HG02970 (cell line): ENCODE measurements at regions not wholly inside any gene's neighbourhood (a gene's known extent, or its start where the extent isn't known, plus 50 kb on each side); places are given as distances from the start of the nearest gene placed in this dataset.
"Not testable (repeated sequence)": the region's sequence is repeated elsewhere in the genome, so short reads cannot be mapped to it uniquely, and the experiment has no call there.

Experiments used
- ATAC-seq: cut with Tn5 transposase; IDR thresholded peaks from one replicate; pipeline ENCODE4 v1.9.1; 2021; ENCODE audit warnings: mild to moderate bottlenecking, moderate library complexity, moderate number of reproducible peaks; ENCODE audit not compliant: unreplicated experiment, low FRiP score

- no peak for ATAC-seq
Observed at GRCh38 chr1:238419209-238419608, 528.5 kb upstream of the ZP4 start.

GRCh38 chr1:238409932-238410331 is 519.2 kb upstream of the ZP4 start:
- ATAC-seq = no peak

GRCh38 chr1:238409191-238409850 is 518.6 kb upstream of the ZP4 start:
- ATAC-seq = no peak

- ATAC-seq = no peak
Observed at GRCh38 chr1:238408737-238409136, 518.0 kb upstream of the ZP4 start.

GRCh38 chr1:238406098-238406860 is 515.6 kb upstream of the ZP4 start:
- ATAC-seq = no peak

- no peak for ATAC-seq
Observed at GRCh38 chr1:238404921-238405320, 514.2 kb upstream of the ZP4 start.

GRCh38 chr1:238404481-238404880 is 513.8 kb upstream of the ZP4 start:
- no peak for ATAC-seq

- no peak for ATAC-seq
Observed at GRCh38 chr1:238401144-238401543, 510.4 kb upstream of the ZP4 start.

- no peak for ATAC-seq
Observed at GRCh38 chr1:238399558-238399957, 508.8 kb upstream of the ZP4 start.

GRCh38 chr1:238396140-238396539 is 505.4 kb upstream of the ZP4 start:
- no peak for ATAC-seq

GRCh38 chr1:238384381-238384780 is 493.7 kb upstream of the ZP4 start:
- ATAC-seq = no peak

- no peak for ATAC-seq
Observed at GRCh38 chr1:238380167-238380566, 489.4 kb upstream of the ZP4 start.

- not testable (repeated sequence) for ATAC-seq
Observed at GRCh38 chr1:238379446-238379845, 488.7 kb upstream of the ZP4 start.

GRCh38 chr1:238377280-238377919 is 486.7 kb upstream of the ZP4 start:
- no peak for ATAC-seq

- no peak for ATAC-seq
Observed at GRCh38 chr1:238370599-238370998, 479.9 kb upstream of the ZP4 start.

- ATAC-seq = no peak
Observed at GRCh38 chr1:238364214-238364892, 473.6 kb upstream of the ZP4 start.

- ATAC-seq = no peak
Observed at GRCh38 chr1:238360474-238360873, 469.8 kb upstream of the ZP4 start.

GRCh38 chr1:238350471-238350870 is 459.7 kb upstream of the ZP4 start:
- ATAC-seq = no peak

- ATAC-seq = no peak
Observed at GRCh38 chr1:238346340-238346739, 455.6 kb upstream of the ZP4 start.

- ATAC-seq = no peak
Observed at GRCh38 chr1:238345837-238346236, 455.1 kb upstream of the ZP4 start.

- no peak for ATAC-seq
Observed at GRCh38 chr1:238343852-238344251, 453.1 kb upstream of the ZP4 start.
